Natural killer cell (primary cell): ENCODE measurements at regions not wholly inside any gene's neighbourhood (a gene's known extent, or its start where the extent isn't known, plus 50 kb on each side); places are given as distances from the start of the nearest gene placed in this dataset.
"Not testable (repeated sequence)": the region's sequence is repeated elsewhere in the genome, so short reads cannot be mapped to it uniquely, and the experiment has no call there.

Source experiments
- ATAC-seq, 3 donors: fragments of 150-1000 bp in 2 of 3; fragments of 200-7000 bp in 1 of 3; cut with Tn5 transposase; 1 replicate in 1 of 3; 2 replicates in 2 of 3; pipeline ENCODE4 v1.10.0; 2021; ENCODE audit warnings: mild to moderate bottlenecking in 2 of 3, moderate library complexity in 2 of 3
- DNase-seq, 2 donors: peaks; one replicate each; pipeline versions ENCODE4 v3.0.0 to v3.0.0-alpha.2; 2013 to 2021; ENCODE audit warnings: mixed read lengths in 1 of 2
- H3K27ac ChIP-seq: one replicate; pipeline ENCODE4 v1.5.1; 2013; ENCODE audit warnings: mild to moderate bottlenecking, low read length
- H3K27me3 ChIP-seq: one replicate; pipeline ENCODE4 v1.6.1; 2013; ENCODE audit warnings: low read length; ENCODE audit not compliant: control insufficient read depth, insufficient read depth
- H3K36me3 ChIP-seq: one replicate; pipeline ENCODE4 v1.6.1; 2013; ENCODE audit warnings: low read length; ENCODE audit not compliant: control insufficient read depth, insufficient read depth
- H3K4me1 ChIP-seq: one replicate; pipeline ENCODE4 v1.6.1; 2013; ENCODE audit warnings: low read length; ENCODE audit not compliant: control insufficient read depth, insufficient read depth
- H3K4me3 ChIP-seq: one replicate; pipeline ENCODE4 v1.5.1; 2013; ENCODE audit warnings: low read length
- H3K9me3 ChIP-seq: one replicate; pipeline ENCODE4 v1.6.1; 2013; ENCODE audit warnings: low read length; ENCODE audit not compliant: control insufficient read depth, insufficient read depth
- H3K27ac Mint-ChIP-seq, 2 donors: one replicate each; pipeline ENCODE4 v1.8.0; 2022; ENCODE audit warnings: mild to moderate bottlenecking in 2 of 2, mixed read lengths in 2 of 2, moderate library complexity in 1 of 2
- H3K27me3 Mint-ChIP-seq, 2 donors: one replicate each; pipeline ENCODE4 v1.8.0; 2022; ENCODE audit warnings: low read depth in 2 of 2, mixed read lengths in 2 of 2
- H3K36me3 Mint-ChIP-seq: one replicate; pipeline ENCODE4 v1.8.0; 2022; ENCODE audit warnings: mixed read lengths
- H3K4me1 Mint-ChIP-seq, 2 donors: one replicate each; pipeline ENCODE4 v1.8.0; 2022; ENCODE audit warnings: mixed read lengths in 2 of 2
- H3K4me3 Mint-ChIP-seq: one replicate; pipeline ENCODE4 v1.8.0; 2022; ENCODE audit warnings: mild to moderate bottlenecking, moderate library complexity, mixed read lengths
- H3K9me3 Mint-ChIP-seq, 2 donors: one replicate each; pipeline ENCODE4 v1.8.0; 2022; ENCODE audit warnings: mixed read lengths in 2 of 2
- WGBS: methylation state at CpG from one replicate; pipeline ENCODE4 v1.1.7; 2013; ENCODE audit warnings: missing lambda C conversion rate; ENCODE audit not compliant: insufficient coverage; 5-methylcytosine and 5-hydroxymethylcytosine counted together
- intact Hi-C: fragments of 100-400 bp; cut with micrococcal nuclease; formaldehyde crosslinking; loops from one replicate; pipeline ENCODE4 v1.14.2; 2022
- TF ChIP-seq, protein P1 (sequence below): fragments of 200-600 bp; IDR thresholded peaks from one replicate; pipeline ENCODE4 v1.8.0; 2022; ENCODE audit warnings: antibody characterized with exemption

DNA sequence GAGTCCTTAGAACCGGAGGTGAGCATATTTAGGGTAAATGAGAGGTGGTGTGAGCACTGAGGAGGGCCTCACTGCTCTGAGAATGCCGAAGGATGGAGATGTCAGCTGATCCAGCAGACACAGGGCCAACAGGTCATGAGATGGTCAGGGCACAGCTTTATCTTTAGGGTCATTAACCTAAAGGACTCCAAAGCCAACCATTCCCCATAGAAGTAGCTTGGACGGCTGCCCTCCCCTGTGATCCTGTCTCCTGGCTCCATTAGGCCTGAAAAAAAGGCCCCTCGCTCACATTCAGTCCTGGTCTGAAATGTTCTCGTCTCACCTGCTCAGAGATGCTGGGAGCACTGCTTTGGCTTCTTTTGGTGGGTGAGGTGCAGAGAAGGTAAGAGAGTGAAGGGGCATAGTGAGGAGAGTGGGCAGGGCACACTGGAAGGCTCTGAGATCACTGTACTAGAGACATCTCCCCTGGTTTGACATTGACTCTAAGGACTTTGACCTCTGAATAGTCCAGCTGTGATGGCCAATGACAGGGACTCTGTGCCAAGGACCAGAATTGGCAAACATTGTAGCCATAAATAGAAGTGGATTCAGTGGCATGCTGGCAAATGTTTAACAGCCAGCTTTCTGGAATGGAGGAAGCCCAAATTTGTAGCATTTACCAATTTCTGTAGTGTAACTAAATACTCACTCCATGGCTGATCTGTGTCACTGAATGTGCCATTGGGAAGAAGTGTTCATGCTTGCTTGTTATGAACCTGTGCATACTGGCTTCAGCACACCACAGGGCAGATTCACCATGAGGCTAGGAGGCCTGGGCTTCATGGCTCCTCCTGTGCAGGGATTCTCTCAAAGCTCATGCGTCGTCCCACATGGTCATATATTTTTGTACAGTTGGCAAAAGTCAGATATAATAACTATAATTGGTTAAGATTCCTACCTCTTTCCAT, 76.2 kb upstream of the MRPS22 start:
- H3K27me3 ChIP-seq: no peaks in the 10 kb centered on the region
- 77% methylated on average over 5 of the region's 7 CpGs for WGBS
- Mint-ChIP-seq H3K27me3 (peaks cover 5 to 7% of the 10 kb centered on the region in 2 donors), H3K4me3 (no peak overlapping the region), H3K9me3 (no peaks in the 10 kb centered on the region), H3K4me1 (no peaks in the 10 kb centered on the region), H3K36me3 (no peaks in the 10 kb centered on the region), H3K27ac (no peak overlapping the region)
- ATAC-seq (no peak), DNase-seq (no peak)
- H3K36me3 ChIP-seq: no peaks in the 10 kb centered on the region
- intact Hi-C loops: no loop called here
- H3K4me1 ChIP-seq: no peaks in the 10 kb centered on the region
- TF ChIP-seq, protein P1, sequence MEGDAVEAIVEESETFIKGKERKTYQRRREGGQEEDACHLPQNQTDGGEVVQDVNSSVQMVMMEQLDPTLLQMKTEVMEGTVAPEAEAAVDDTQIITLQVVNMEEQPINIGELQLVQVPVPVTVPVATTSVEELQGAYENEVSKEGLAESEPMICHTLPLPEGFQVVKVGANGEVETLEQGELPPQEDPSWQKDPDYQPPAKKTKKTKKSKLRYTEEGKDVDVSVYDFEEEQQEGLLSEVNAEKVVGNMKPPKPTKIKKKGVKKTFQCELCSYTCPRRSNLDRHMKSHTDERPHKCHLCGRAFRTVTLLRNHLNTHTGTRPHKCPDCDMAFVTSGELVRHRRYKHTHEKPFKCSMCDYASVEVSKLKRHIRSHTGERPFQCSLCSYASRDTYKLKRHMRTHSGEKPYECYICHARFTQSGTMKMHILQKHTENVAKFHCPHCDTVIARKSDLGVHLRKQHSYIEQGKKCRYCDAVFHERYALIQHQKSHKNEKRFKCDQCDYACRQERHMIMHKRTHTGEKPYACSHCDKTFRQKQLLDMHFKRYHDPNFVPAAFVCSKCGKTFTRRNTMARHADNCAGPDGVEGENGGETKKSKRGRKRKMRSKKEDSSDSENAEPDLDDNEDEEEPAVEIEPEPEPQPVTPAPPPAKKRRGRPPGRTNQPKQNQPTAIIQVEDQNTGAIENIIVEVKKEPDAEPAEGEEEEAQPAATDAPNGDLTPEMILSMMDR: no peak
- H3K9me3 ChIP-seq: no peaks in the 10 kb centered on the region
- H3K27ac ChIP-seq: no peak overlapping the region
- H3K4me3 ChIP-seq: no peak overlapping the region

DNA sequence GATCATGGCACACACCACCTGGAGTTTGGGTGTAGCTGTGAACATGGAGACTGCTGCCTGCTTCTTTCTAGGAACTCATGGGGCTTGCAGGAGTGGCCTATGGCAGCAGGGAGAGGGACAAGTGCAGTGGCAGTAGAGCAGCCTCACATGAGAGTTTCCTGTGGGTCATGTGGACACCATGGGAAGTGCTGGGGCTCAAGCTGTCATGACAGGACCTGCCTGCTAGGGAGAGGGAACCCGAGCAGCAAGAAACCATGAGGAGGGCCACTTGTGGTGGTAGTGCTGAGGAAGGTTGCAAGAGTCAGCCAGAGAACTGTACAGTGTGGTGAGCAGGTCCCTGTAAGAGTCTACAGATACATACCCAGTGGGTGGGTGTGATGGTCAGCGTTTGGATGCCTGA, 73.8 kb upstream of the MRPS22 start:
- no peak overlapping the region for H3K27ac ChIP-seq
- H3K4me1 ChIP-seq: no peaks in the 10 kb centered on the region
- no peaks in the 10 kb centered on the region for H3K27me3 ChIP-seq
- H3K9me3 ChIP-seq: no peaks in the 10 kb centered on the region
- ATAC-seq: no peak
- no peaks in the 10 kb centered on the region for H3K36me3 ChIP-seq
- H3K27ac Mint-ChIP-seq: no peak overlapping the region
- no peak overlapping the region for H3K4me3 ChIP-seq
- TF ChIP-seq, protein P1: no peak
- no peaks in the 10 kb centered on the region for H3K36me3 Mint-ChIP-seq
- H3K9me3 Mint-ChIP-seq: no peaks in the 10 kb centered on the region
- intact Hi-C loops: no loop called here
- no peak for DNase-seq
- WGBS: 92% methylated on average over 2 of the region's 2 CpGs
- peaks cover 7 to 10% of the 10 kb centered on the region in 2 donors for H3K27me3 Mint-ChIP-seq
- no peaks in the 10 kb centered on the region for H3K4me1 Mint-ChIP-seq
- no peak overlapping the region for H3K4me3 Mint-ChIP-seq

DNA sequence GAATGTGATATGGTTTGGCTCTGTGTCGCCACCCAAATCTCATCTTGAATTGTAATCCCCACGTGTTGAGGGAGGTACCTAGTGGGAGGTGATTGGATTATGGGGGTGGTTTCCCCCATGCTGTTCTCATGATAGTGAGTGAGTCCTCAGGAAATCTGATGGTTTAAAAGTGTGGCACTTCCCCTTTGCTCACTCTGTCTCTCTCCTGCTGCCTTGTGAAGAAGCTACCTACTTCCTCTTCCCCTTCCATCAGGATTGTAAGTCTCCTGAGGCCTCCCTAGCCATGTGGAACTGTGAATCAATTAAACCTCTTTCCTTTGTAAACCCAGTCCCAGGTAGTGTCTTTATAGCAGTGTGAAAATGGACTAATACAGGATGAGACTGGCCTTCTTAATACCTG, 73.2 kb upstream of the MRPS22 start:
- H3K4me1 ChIP-seq, H3K9me3 Mint-ChIP-seq, ATAC-seq, H3K4me3 ChIP-seq, H3K4me1 Mint-ChIP-seq, DNase-seq, H3K9me3 ChIP-seq, intact Hi-C loops, H3K4me3 Mint-ChIP-seq, H3K36me3 Mint-ChIP-seq, H3K27ac ChIP-seq, H3K27me3 ChIP-seq, H3K27ac Mint-ChIP-seq, H3K36me3 ChIP-seq: not testable (repeated sequence)
- WGBS: 89% methylated on average over 2 of the region's 2 CpGs
- peaks cover 7 to 10% of the 10 kb centered on the region in 2 donors for H3K27me3 Mint-ChIP-seq

DNA sequence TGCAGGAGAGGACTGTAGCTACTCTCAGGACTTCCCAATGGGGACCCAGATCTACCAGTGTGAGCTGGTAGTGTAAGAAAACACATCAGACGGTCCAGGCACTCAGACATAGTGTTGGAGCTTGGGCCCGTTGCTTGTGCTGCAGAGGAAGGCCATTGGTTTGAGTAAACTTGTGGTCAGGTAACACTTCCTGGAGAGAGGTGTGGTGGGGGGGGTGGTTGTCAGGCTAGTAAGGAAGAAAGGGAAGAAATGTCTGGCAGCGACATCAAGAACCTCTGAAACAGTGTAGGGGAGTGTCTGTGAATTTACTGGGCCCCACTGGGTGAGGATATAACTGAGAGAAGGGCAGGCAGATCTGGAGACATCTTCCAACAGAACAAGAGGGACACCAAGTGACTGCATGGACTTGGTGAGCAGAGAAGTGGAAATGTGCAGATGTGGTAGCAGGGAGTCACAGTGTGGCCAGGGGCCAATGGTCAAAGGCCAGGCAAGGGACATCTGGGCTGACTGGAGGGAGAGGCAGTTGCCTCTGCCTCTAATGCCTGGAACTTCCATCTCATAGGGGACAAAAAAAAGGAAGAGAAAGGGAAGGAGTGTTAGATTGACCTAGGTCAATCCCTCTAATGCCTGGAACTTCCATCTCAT, 63.7 kb upstream of the MRPS22 start:
- Mint-ChIP-seq H3K36me3 (no peaks in the 10 kb centered on the region), H3K27ac (no peak overlapping the region)
- 46% methylated on average over 3 of the region's 3 CpGs for WGBS

More for the DNA sequence above, 63.7 kb upstream of the MRPS22 start:
- Histone ChIP-seq H3K9me3 (no peaks in the 10 kb centered on the region), H3K27me3 (no peaks in the 10 kb centered on the region), H3K4me3 (no peak overlapping the region), H3K27ac (no peak overlapping the region), H3K4me1 (no peaks in the 10 kb centered on the region), H3K36me3 (no peaks in the 10 kb centered on the region)
- peaks cover 0 to 3% of the 10 kb centered on the region in 2 donors for H3K27me3 Mint-ChIP-seq
- H3K4me3 Mint-ChIP-seq: no peak overlapping the region
- intact Hi-C loops: no loop called here
- DNase-seq: no peak
- H3K9me3 Mint-ChIP-seq: no peaks in the 10 kb centered on the region
- ATAC-seq: no peak
- TF ChIP-seq, protein P1: no peak
- H3K4me1 Mint-ChIP-seq: no peaks in the 10 kb centered on the region
